ENCODE measurements at regions not wholly inside any gene's neighbourhood (a gene's known extent, or its start where the extent isn't known, plus 50 kb on each side); places are given as distances from the start of the nearest gene placed in this dataset.
A peak's percentile ranks its signal among the peaks of the same experiment; 100 is the strongest.

DNA sequence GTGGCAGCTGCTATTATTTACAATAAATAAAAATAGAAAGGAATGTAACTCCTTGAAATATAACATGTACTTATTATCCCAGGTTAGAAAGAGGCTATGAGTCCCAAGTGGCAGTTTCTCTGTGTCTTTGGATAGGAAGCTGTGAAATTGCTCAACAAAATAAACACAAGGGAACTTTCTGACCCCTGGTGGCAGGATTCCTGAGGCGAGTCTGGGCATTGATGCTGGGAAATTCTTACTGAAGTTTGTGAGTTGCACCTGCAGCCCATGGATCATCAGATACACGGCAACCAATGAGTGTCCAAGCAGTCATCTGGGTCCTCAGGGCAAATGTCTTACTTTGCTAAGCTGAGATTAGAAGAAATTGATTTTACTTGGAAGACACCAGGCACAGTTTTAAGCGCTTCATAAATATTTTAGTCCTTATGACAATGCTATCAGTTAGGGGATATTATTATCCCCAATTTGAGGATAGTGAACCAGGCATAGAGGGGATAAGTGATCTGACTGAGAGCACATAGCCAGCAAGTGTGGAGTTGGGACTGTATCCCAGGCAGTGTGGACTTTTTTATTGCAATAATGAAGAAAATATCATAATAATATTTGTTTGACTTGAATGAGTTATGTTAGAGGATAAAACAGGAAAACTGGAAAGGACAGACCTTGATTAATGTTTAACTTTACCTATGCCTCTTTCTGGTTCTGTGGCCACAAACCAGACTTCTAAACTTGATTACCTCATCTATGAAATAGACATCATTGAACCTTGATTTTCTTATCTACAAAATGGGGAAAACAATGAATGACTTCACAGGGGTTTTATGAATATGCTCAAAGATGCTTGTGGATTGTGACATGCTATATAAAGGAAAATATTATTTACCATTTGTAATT, 265.5 kb upstream of the ADAMTSL1 start:
- TF ChIP-seq, protein P1, sequence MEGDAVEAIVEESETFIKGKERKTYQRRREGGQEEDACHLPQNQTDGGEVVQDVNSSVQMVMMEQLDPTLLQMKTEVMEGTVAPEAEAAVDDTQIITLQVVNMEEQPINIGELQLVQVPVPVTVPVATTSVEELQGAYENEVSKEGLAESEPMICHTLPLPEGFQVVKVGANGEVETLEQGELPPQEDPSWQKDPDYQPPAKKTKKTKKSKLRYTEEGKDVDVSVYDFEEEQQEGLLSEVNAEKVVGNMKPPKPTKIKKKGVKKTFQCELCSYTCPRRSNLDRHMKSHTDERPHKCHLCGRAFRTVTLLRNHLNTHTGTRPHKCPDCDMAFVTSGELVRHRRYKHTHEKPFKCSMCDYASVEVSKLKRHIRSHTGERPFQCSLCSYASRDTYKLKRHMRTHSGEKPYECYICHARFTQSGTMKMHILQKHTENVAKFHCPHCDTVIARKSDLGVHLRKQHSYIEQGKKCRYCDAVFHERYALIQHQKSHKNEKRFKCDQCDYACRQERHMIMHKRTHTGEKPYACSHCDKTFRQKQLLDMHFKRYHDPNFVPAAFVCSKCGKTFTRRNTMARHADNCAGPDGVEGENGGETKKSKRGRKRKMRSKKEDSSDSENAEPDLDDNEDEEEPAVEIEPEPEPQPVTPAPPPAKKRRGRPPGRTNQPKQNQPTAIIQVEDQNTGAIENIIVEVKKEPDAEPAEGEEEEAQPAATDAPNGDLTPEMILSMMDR (IDR thresholded peaks at IDR 0.05; ENCODE audit: low read depth, low read length, poor library complexity, severe bottlenecking): peak; percentile 29
- TF ChIP-seq EZH2phosphoT487 (IDR thresholded peaks at IDR 0.05; ENCODE audit: borderline replicate concordance, low read length): no peak

Measured in DOHH2 (cell line).